ENCODE measurements at regions not wholly inside any gene's neighbourhood (a gene's known extent, or its start where the extent isn't known, plus 50 kb on each side); places are given as distances from the start of the nearest gene placed in this dataset.

GRCh38 chr5:123722451-123722850 is 210.5 kb downstream of the CSNK1G3 start:
- in situ Hi-C loops (cut with HindIII; ENCODE audit: low pct_ligation_motif_present, low sequenced_read_pairs): no loop called here
- Histone ChIP-seq H3K27me3 (replicated peaks) (no peaks in the 10 kb centered on the region), H3K36me3 (replicated peaks) (no peaks in the 10 kb centered on the region), H3K4me3 (ENCODE audit: low read depth, low read length) (no peak overlapping the region), H3K27ac (no peak overlapping the region)
- TF ChIP-seq, protein P1, sequence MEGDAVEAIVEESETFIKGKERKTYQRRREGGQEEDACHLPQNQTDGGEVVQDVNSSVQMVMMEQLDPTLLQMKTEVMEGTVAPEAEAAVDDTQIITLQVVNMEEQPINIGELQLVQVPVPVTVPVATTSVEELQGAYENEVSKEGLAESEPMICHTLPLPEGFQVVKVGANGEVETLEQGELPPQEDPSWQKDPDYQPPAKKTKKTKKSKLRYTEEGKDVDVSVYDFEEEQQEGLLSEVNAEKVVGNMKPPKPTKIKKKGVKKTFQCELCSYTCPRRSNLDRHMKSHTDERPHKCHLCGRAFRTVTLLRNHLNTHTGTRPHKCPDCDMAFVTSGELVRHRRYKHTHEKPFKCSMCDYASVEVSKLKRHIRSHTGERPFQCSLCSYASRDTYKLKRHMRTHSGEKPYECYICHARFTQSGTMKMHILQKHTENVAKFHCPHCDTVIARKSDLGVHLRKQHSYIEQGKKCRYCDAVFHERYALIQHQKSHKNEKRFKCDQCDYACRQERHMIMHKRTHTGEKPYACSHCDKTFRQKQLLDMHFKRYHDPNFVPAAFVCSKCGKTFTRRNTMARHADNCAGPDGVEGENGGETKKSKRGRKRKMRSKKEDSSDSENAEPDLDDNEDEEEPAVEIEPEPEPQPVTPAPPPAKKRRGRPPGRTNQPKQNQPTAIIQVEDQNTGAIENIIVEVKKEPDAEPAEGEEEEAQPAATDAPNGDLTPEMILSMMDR (IDR thresholded peaks at IDR 0.05; ENCODE audit: low read depth, low read length, missing control alignments): no peak
- no peak for DNase-seq

DNA sequence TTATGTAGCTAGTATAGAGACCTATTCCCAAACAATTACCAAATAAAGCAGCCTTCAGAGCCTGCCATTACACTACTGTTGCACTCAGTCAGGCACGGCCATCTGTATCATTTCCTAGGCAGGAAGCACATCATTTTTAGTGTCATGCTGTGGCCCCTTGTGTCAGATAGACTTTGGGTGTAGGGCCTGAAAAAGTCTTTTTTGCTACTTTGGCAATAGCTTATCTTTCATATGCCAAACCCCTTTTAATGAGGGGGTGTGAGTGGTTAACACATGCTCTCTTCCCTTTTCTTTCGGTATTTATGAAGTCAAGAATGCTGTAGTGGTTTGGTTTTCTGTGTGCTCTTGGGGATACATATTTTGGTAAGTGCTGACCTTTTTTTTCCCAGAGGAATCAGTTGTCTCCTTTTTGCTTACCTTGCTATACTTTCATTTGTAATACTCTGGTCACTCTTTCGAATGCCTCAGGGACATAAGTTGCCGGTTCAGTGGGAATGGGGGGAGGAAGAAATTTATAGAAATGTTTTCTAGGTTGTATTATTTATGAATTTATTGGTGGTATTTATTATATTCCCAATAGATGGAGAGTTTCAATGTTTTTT is 209.8 kb downstream of the CSNK1G3 start:
- TF ChIP-seq, protein P1 (IDR thresholded peaks at IDR 0.05; ENCODE audit: low read depth, low read length, missing control alignments): no peak
- no peak overlapping the region for H3K4me3 ChIP-seq (ENCODE audit: low read depth, low read length)
- H3K27me3 ChIP-seq (replicated peaks): no peaks in the 10 kb centered on the region
- no peak for DNase-seq
- no peaks in the 10 kb centered on the region for H3K36me3 ChIP-seq (replicated peaks)
- in situ Hi-C loops (cut with HindIII; ENCODE audit: low pct_ligation_motif_present, low sequenced_read_pairs): no loop called here
- no peak overlapping the region for H3K27ac ChIP-seq

GRCh38 chr5:123720955-123721354 is 209.0 kb downstream of the CSNK1G3 start:
- TF ChIP-seq, protein P1 (IDR thresholded peaks at IDR 0.05; ENCODE audit: low read depth, low read length, missing control alignments): no peak
- peak; percentile 74 for DNase-seq
- H3K4me3 ChIP-seq (ENCODE audit: low read depth, low read length): no peak overlapping the region
- no peaks in the 10 kb centered on the region for H3K27me3 ChIP-seq (replicated peaks)
- peak overlapping the region; percentile 11 for H3K27ac ChIP-seq
- H3K36me3 ChIP-seq (replicated peaks): no peaks in the 10 kb centered on the region
- in situ Hi-C loops (cut with HindIII; ENCODE audit: low pct_ligation_motif_present, low sequenced_read_pairs): no loop called here

DNA sequence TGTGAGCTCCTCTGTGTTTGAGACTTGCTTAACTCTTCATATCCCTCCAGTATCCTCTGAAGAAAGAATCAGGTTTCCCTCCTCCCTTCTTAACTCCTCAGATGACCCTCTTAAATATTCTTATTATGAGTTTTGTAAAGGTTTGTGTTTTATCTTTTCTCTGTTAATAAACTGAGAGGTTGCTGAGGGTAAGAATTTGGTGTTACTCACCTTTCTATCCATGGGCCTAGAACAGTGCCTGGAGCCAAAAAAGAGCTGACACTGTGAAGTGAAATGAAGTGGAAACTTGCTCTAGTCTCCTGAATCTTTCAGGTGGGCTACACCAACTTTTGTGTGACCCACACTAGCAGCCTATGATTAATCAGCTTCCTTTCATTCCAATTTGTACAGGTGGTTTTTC is 208.4 kb downstream of the CSNK1G3 start:
- Histone ChIP-seq H3K27ac (peak overlapping the region; percentile 11), H3K27me3 (replicated peaks) (no peaks in the 10 kb centered on the region), H3K36me3 (replicated peaks) (no peaks in the 10 kb centered on the region), H3K4me3 (ENCODE audit: low read depth, low read length) (no peak overlapping the region)
- TF ChIP-seq, protein P1 (IDR thresholded peaks at IDR 0.05; ENCODE audit: low read depth, low read length, missing control alignments): no peak
- in situ Hi-C loops (cut with HindIII; ENCODE audit: low pct_ligation_motif_present, low sequenced_read_pairs): no loop called here
- DNase-seq: no peak

- TF ChIP-seq, protein P1 (IDR thresholded peaks at IDR 0.05; ENCODE audit: low read depth, low read length, missing control alignments): no peak
- Histone ChIP-seq H3K27me3 (replicated peaks) (no peaks in the 10 kb centered on the region), H3K4me3 (ENCODE audit: low read depth, low read length) (no peak overlapping the region), H3K27ac (no peak overlapping the region), H3K36me3 (replicated peaks) (no peaks in the 10 kb centered on the region)
- no peak for DNase-seq
- in situ Hi-C loops (cut with HindIII; ENCODE audit: low pct_ligation_motif_present, low sequenced_read_pairs): no loop called here
Measured at GRCh38 chr5:123719004-123719403, 207.0 kb downstream of the CSNK1G3 start.

- in situ Hi-C loops (cut with HindIII; ENCODE audit: low pct_ligation_motif_present, low sequenced_read_pairs): no loop called here
- Histone ChIP-seq H3K4me3 (ENCODE audit: low read depth, low read length) (no peak overlapping the region), H3K27ac (no peak overlapping the region), H3K36me3 (replicated peaks) (no peaks in the 10 kb centered on the region), H3K27me3 (replicated peaks) (no peaks in the 10 kb centered on the region)
- no peak for DNase-seq
- TF ChIP-seq, protein P1 (IDR thresholded peaks at IDR 0.05; ENCODE audit: low read depth, low read length, missing control alignments): no peak
Measured at GRCh38 chr5:123718238-123718637, 206.3 kb downstream of the CSNK1G3 start.
